GM21576 (cell line): ENCODE measurements at regions not wholly inside any gene's neighbourhood (a gene's known extent, or its start where the extent isn't known, plus 50 kb on each side); places are given as distances from the start of the nearest gene placed in this dataset.

Source experiments
- ATAC-seq: cut with Tn5 transposase; IDR thresholded peaks from one replicate; pipeline ENCODE4 v1.9.1; 2021; ENCODE audit warnings: mild to moderate bottlenecking, moderate library complexity; ENCODE audit not compliant: unreplicated experiment

DNA sequence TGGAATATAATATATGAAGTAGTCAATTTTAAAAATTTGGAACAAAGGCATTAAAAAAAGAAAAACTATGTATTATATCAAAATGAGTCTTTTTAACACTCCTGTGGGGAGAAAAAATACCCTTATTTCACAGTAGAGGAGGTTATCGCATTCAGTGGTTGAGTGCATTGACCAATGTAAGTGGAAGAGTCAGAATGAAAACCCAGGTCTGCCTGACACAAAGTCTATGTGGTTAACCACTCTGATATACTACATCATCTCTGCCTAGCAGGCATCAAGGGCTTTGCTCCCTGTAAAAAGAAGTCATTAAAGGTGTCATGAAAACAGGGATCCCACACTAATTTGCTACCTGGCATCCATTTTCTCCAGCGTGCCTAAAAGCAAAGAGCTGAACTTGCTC is 417.2 kb upstream of the C9orf72 start:
- ATAC-seq: peak; percentile 71

- no peak for ATAC-seq
Observed at GRCh38 chr9:27991221-27991620, 417.9 kb upstream of the C9orf72 start.

- no peak for ATAC-seq
Observed at GRCh38 chr9:28001096-28001495, 427.8 kb upstream of the C9orf72 start.

GRCh38 chr9:28004900-28005299 is 431.6 kb upstream of the C9orf72 start:
- ATAC-seq: no peak

DNA sequence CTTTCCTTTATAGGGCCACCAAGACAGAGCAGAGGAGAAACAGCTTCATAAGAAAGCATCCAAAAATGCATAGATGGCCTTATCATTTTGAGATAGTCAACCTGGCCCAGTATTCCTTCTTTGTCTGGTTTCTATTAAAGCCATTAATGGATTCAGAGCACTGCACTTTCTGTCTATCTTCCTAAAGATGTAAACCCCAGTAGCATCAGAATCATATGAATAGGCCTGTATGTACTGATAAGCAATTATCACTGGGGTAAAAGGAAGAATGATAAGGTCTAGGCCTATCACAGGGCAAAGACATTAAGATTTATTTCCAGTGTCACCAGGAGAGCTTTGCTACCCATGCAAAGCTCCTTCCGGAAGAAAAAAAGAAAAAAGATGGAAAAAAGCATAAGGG is 432.5 kb upstream of the C9orf72 start:
- ATAC-seq: no peak

DNA sequence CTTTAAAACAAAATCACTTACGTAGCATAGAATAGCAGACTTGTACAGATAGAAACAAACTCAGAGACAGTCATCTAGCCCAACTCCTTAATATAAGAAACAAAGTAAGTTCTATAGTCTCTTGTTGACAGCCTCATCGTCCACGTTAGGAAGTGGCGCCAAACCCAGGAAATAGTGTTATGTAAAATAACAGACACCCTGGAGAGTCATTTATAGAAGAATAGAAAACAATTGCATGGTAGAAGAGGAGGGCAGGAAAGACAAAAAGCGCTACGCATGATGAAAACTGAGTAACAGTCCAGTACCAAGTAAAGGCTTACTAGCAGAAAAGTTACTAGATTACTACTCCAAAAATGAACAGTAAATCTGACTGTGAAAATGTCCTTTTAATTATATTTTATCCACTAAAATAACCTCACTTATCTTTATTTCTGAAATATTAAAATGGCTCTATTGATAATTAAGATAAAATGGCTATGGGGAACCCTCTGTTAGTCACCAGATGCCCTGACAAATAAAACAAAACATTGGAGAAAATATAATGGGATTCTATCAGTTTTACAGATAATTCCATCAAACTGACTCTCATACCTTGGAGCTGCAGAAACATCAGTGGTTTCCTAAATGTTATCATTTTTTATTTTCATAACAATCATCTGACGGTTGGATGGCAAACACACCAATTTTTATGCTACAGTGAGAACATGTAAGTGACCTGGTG is 434.0 kb upstream of the C9orf72 start:
- ATAC-seq: no peak

DNA sequence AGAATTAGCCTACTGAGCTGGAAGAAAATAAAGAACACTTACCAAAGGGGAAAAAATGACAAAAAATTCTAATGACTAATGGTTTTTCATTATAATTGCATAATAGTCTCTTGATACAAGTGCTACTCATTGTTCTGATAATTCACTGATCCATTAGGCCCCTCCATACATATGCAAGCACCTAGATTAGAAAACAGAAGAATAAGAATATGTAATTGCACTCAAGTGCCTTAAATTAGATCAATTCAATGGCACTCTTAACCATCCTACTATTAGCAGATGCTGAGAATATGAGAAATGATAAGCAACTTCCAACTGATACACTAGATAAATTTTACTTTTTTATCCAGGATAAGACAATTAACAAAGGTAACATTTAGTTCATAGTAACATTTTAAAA is 440.9 kb upstream of the C9orf72 start:
- no peak for ATAC-seq

GRCh38 chr9:28024676-28025075 is 451.4 kb upstream of the C9orf72 start:
- ATAC-seq: no peak

DNA sequence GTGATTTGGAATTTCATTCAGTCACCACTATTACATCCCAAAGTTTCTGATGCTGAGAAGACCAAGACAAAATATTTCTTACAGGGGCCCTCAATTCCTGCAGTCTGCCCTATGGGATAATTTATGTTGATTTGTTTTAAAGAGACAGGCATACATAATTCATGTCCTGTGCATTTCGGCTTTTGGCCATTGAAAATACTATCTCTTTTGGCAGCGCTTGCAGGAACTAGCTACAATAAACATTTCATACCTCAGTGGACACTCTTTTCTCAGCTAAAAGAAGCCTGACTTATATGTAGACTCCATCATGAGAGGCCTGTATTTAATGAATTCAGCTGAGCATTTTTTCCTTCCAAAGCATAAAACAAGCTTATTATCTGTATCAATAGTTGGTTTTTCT is 451.9 kb upstream of the C9orf72 start:
- no peak for ATAC-seq

- ATAC-seq: no peak
Observed at GRCh38 chr9:28031521-28032267, 458.4 kb upstream of the C9orf72 start.

DNA sequence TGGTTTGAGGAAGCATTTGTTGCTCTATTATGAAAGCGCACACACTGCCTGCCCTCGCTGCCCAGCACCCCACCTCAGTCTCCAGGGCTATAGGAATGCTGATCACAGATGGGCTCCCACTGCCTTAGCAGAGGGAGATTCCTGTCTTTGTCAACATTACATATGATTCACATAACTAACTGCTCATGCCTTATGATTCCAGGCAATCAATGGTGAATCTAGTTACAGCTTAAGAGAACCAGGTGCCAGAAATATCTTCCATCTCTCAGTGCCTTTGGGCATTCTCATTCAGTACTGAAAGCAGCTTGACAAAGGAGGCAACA is 458.9 kb upstream of the C9orf72 start:
- no peak for ATAC-seq

DNA sequence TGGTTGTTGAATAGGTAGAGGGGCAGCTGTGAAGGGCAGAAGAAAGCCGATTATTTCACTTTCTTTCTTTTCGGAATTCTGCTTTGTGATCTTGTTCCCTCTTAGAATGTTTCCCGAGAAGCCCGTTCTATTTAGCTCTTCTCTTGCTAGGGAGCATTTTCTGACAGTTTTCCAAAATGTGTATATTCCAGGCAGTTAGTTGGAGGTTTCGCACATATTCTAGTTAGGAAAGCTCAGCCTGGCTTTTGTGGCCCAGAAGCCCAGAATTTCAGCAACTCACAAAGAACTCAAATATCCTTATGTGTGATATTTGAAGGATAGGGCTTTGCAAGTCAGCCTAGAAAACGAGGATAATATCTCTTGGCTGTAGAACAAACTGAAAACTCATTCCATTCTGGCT is 461.0 kb upstream of the C9orf72 start:
- no peak for ATAC-seq

DNA sequence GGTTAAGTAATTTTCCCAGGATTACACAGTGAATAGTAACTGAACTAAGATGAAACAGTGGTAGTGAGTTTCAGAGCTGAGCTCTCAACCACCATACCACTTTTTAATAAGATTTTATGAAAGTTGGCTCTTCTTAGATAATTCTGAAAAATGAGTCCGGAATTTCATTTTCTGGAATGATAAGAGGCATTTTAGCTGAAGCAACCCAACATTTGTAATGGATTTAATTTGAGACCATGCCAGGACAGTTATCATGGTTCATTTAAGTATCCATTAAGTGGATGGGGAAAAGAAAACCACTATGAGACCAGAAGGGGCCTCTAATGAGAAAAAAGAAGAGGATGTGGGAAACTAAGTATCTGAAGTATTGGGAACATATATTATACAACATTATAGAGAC is 464.7 kb upstream of the C9orf72 start:
- ATAC-seq: no peak

DNA sequence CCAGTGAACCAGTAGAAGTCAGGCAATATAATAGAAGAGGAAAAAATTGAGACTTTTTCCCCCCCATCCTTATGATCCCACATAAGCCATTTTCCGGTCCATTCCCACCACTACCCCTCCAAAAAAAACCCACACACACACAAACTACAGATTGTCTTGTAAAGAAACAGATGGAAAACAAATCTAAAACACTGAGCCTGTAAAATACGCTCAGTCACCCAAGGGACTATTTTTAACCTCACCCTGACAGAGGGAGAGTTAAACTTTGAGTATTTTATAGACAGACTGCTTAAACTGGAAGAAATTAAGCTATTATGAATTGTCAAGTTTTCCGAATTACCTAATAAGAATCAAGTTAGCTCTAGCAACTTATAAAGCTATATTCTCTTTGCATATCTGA is 471.8 kb upstream of the C9orf72 start:
- ATAC-seq: no peak

DNA sequence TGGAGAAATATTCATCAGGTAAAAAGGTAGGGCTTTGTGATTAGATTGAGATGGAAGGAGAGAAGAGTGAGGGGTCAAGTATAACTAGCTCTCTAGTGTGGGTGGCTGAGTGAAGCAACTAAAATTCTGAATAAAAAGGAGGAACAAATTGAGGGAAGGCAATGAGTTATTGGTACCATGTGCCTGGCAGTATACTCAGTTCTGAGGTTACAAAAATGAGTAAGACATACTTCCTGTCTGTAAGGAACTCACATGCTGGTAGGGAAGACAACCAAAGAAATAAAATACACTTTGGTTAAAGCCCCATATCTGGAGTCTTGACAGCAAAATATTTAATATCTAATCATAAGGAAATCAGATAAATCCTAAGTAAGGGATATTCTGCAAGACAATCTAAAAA is 476.8 kb upstream of the C9orf72 start:
- ATAC-seq: no peak

DNA sequence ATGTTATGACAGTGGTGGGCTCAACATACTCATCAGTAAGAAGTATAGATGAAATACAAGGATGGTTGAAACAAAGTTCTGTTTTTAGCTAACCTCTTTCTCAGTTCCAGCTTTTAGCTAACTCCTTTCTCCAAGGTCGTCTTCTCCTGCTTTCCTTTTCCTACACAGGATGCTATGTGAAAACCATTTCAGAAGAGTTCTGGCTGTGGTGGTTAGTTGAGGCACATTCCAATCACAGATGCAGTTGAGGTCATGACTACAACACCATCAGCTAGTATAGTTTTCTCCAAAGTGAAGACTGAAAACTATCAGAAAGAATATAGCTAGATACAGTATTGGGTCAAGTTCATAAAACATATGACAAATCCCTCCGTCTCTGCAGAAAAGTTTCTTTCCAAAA is 477.7 kb upstream of the C9orf72 start:
- ATAC-seq: no peak

- no peak for ATAC-seq
Observed at GRCh38 chr9:28051559-28052503, 478.6 kb upstream of the C9orf72 start.

GRCh38 chr9:28053096-28053777 is 480.0 kb upstream of the C9orf72 start:
- no peak for ATAC-seq

DNA sequence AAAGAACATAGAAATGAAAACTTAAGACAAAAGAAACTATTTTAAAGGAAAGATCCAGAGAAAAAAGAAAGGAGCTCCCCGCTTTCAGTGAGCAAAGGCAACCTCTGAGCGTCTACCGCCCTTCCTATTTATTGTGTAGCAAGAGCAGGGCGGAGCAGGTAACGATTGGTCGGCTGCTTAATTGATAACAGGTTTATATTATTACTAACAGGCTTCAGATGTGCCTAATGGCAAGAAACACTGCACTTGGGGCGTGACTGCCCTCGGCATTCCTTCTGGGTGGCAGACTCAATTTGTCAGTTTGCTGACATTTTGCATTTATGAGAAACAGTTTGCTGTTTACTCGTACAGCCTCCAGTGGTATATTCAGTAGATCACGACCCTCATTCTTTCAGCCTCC is 482.7 kb upstream of the C9orf72 start:
- no peak for ATAC-seq

- ATAC-seq: no peak
Observed at GRCh38 chr9:28056466-28056865, 483.2 kb upstream of the C9orf72 start.

GRCh38 chr9:28059192-28059591 is 485.9 kb upstream of the C9orf72 start:
- ATAC-seq: no peak
